Activated CD4-positive, alpha-beta T cell treated with anti-CD3 and anti-CD28 coated beads for 36 hours (primary cell): ENCODE measurements at regions not wholly inside any gene's neighbourhood (a gene's known extent, or its start where the extent isn't known, plus 50 kb on each side); places are given as distances from the start of the nearest gene placed in this dataset.

ENCODE experiments used
- ATAC-seq: fragments of 200-7000 bp; cut with Tn5 transposase; one replicate; pipeline ENCODE4 v1.10.0; 2021; ENCODE audit warnings: mild to moderate bottlenecking, moderate library complexity
- CTCF ChIA-PET: fragments of 350-600 bp; sonication (Branson Sonifier 250); formaldehyde crosslinking; loops from one replicate; lab custom pipeline; 2021; ENCODE audit warnings: antibody characterized with exemption; lab: Charles Lee
- POLR2A ChIA-PET: fragments of 350-600 bp; sonication (Branson Sonifier 250); formaldehyde crosslinking; loops from one replicate; lab custom pipeline; 2021; ENCODE audit warnings: antibody characterized with exemption, inconsistent platforms; lab: Charles Lee
- DNase-seq: peaks from one replicate; pipeline ENCODE4 v3.0.0-alpha.2; 2020
- H3K27ac Mint-ChIP-seq: one replicate; pipeline ENCODE4 v1.8.0; 2021; ENCODE audit warnings: mixed read lengths
- H3K27me3 Mint-ChIP-seq: one replicate; pipeline ENCODE4 v1.8.0; 2021; ENCODE audit warnings: mixed read lengths
- H3K36me3 Mint-ChIP-seq: one replicate; pipeline ENCODE4 v1.8.0; 2021; ENCODE audit warnings: low read depth, mixed read lengths
- H3K4me1 Mint-ChIP-seq: one replicate; pipeline ENCODE4 v1.8.0; 2021; ENCODE audit warnings: mixed read lengths
- H3K4me3 Mint-ChIP-seq: one replicate; pipeline ENCODE4 v1.8.0; 2021; ENCODE audit warnings: mild to moderate bottlenecking, moderate library complexity, mixed read lengths
- H3K9me3 Mint-ChIP-seq: one replicate; pipeline ENCODE4 v1.8.0; 2021; ENCODE audit warnings: low read depth, mixed read lengths
- intact Hi-C, 2 experiments: fragments of 100-400 bp; cut with DNase I in 1 of 2; cut with micrococcal nuclease in 1 of 2; formaldehyde crosslinking; loops; one replicate each; pipeline versions ENCODE4 v1.14.2 to v1.15.1; 2022 to 2024; cut with DNase I, micrococcal nuclease

DNA sequence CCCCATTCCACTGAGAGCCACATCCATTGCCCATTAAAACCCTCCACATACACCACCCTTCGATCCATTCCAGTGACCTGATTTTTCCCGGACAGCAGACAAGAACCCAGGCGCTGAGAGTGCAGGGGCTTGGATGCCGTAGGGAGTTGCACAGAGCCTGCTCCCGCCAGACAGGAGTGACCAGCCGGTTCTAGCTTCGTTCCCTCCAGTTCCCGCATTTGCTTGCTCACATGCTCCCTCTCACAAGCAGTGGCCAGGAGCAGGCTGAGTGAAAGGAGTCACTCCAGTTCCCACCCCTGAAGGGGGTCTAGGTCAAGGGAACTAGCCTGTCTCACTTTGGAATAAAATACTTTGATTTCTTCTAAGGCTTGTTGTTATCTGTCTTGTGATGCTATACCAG is 119.5 kb downstream of the SKIDA1 start:
- Mint-ChIP-seq H3K36me3 (no peaks in the 10 kb centered on the region), H3K27me3 (no peaks in the 10 kb centered on the region), H3K4me1 (peaks cover 18% of the 10 kb centered on the region), H3K9me3 (no peaks in the 10 kb centered on the region), H3K27ac (peak overlapping the region; percentile 59), H3K4me3 (no peak overlapping the region)
- ChIA-PET POLR2A (no interaction called here), CTCF (no interaction called here)
- DNase-seq = no peak
- no peak for ATAC-seq
- intact Hi-C loops = no loop called here

DNA sequence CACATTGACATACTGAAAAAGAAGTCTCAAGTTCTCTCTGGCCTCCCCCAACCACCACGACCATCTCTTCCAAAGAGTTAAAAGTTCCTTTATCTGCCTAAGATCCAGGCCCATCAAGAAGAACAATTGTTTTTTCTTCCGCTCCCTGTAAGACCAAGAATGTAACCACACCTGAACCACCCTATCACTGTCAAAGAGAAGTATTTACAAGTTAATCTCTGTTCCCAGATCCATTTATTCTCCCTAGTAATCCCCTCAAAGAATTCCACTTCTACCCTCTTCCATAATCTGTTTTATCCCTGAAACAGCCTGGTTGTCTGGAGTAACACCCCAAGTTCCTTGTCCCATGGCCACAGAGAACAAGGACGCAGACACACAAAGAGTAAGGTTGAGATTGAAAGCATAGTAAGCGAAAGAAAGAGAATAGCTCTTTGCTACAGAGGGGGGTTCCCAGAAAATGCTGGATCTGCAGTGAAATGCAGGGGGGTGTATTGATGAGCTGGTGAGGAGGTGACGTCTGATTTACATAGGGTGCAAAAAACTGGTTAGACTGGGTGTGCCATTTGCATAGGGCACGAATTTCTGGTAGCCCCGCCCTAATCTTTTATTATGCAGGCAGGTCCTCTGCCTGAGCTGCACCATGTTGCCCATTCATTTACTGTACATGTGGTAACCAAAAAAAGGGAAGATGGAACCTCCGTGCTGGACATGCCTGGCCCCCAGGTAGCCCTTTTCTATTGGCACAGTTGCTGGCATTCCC is 122.0 kb downstream of the SKIDA1 start:
- H3K27ac Mint-ChIP-seq = no peak overlapping the region
- no peaks in the 10 kb centered on the region for H3K36me3 Mint-ChIP-seq
- H3K27me3 Mint-ChIP-seq = no peaks in the 10 kb centered on the region
- peaks cover 20% of the 10 kb centered on the region for H3K4me1 Mint-ChIP-seq
- ChIA-PET CTCF (no interaction called here), POLR2A (no interaction called here)
- ATAC-seq (no peak), DNase-seq (no peak)
- H3K4me3 Mint-ChIP-seq = no peak overlapping the region
- intact Hi-C loops = no loop called here
- H3K9me3 Mint-ChIP-seq = no peaks in the 10 kb centered on the region

DNA sequence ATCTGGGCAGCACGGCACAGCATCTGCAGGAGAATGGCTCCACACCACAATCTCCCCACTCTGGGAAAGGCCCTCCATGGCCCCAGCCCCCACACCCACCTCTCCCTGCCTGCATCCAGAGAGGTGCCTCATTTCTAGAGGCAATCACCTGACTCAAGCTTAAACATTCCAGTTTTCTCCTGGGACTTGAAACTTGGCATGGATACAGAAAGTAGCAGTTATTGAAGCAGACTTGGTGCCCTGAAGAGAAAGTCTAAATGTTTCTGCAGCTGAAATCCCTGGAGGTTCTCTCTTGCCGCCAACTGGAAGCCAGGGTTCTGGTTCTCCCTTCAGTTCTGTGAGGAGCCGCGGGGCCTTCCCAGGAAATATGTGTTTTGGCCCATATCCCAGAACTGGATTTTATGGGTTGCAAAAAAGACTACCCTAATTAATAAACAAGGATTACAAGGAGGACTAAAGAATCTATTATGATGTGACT is 122.8 kb downstream of the SKIDA1 start:
- no peaks in the 10 kb centered on the region for H3K27me3 Mint-ChIP-seq

DNA sequence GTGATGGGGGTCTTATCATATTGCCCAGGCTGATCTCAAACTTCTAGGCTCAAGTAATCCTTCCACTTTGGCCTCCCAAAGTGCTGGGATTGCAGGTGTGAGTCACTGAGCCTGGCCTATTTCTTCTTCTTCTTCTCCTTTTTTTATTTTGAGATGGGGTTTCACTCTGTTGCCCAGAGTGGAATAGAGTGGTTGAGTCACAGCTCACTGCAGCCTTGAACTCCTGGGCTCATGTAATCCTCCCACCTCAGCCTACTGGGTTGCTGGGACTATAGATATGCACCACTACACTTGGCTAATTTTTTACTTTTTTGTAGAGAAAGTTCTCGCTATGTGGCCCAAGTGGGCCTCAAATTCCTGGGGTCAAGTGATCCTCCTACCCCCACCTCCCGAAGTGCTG is 124.3 kb downstream of the SKIDA1 start:
- H3K27ac Mint-ChIP-seq = no peak overlapping the region
- intact Hi-C loops = no loop called here
- peaks cover 8% of the 10 kb centered on the region for H3K4me1 Mint-ChIP-seq
- H3K36me3 Mint-ChIP-seq = no peaks in the 10 kb centered on the region
- ChIA-PET POLR2A (interaction anchor here (0.7 kb wide), 1 partner anchor 28 kb away, joined by 3 read pairs; no protein-coding TSS in a partner anchor), CTCF (no interaction called here)
- no peaks in the 10 kb centered on the region for H3K27me3 Mint-ChIP-seq
- H3K4me3 Mint-ChIP-seq = no peak overlapping the region
- ATAC-seq (no peak), DNase-seq (no peak)
- H3K9me3 Mint-ChIP-seq = no peaks in the 10 kb centered on the region

More for the DNA sequence above, 122.8 kb downstream of the SKIDA1 start:
- ATAC-seq = no peak
- Mint-ChIP-seq H3K27ac (no peak overlapping the region), H3K4me1 (peaks cover 20% of the 10 kb centered on the region), H3K36me3 (no peaks in the 10 kb centered on the region), H3K9me3 (no peaks in the 10 kb centered on the region), H3K4me3 (no peak overlapping the region)
- intact Hi-C loops = no loop called here
- POLR2A ChIA-PET = no interaction called here
- CTCF ChIA-PET = no interaction called here
- DNase-seq = no peak

DNA sequence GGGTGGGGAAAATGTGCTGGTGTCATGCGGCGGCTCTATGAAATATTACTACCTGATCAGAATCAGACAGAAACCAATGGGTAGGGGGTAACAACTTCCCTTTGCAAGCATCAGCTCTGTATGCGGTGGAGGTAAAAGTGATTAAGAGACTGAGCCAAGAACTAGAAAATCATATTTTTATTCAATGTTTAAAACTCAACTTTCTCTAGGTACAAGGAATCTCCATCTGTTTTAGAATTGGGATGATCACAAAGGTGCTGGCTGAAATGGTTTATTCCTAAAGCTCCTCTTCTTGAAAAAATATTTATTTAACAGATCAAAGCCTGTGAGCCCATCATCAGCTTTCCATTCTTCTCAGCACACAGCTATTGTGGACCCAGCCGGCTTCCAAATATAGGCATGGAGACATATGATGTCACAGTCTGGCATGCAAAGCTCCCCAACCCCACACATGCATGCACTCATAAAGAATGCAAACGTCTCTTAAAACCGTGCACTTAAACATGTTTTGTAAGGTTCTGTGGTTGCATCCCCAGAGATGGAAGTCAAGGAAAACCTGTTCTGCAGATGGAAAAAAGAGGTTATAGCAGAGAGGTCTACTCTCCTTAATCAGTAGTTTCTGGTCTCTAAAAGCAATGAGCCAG is 126.0 kb downstream of the SKIDA1 start:
- Mint-ChIP-seq H3K27ac (no peak overlapping the region), H3K36me3 (no peaks in the 10 kb centered on the region), H3K4me3 (no peak overlapping the region), H3K27me3 (no peaks in the 10 kb centered on the region), H3K4me1 (peaks cover 2% of the 10 kb centered on the region), H3K9me3 (peaks cover 3% of the 10 kb centered on the region)
- intact Hi-C loops = no loop called here
- CTCF ChIA-PET = interaction anchor here (0.5 kb wide), 2 partner anchors 53 to 1539 kb away, joined by 3 read pairs; no protein-coding TSS in a partner anchor
- ATAC-seq (no peak), DNase-seq (no peak)
- POLR2A ChIA-PET = no interaction called here

DNA sequence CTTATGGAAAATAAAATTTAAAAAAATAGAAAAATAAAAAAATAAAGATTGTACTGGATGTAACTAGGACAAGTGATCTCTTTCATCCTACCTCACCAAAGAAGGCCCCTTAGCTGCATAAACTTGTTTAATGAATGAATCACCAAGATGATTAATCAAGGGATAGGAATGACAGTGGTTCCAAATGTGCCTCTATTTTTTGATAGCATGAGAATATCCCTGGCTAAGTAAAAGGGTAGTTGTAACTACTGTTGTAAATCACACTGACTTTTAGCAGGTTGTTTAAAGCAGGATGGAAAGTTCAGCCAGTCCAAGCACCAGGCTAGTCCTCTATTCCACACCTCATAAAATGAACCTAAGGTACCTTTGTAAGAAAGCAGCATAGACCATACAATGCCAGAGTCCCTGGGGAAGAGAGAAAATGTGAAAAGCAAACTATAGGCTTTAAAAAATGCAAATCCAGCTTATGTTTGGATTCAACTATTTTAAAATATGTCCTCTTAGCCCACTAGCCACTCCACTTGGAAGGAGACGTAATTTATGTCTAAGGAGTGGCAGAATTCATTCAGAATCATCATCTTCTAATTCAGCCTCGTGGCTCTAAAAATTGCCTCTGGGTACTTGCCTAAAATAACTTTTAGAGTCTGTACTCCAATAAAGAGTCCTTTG is 126.8 kb downstream of the SKIDA1 start:
- H3K36me3 Mint-ChIP-seq = no peaks in the 10 kb centered on the region
- no peak overlapping the region for H3K4me3 Mint-ChIP-seq
- intact Hi-C loops = no loop called here
- H3K27me3 Mint-ChIP-seq = no peaks in the 10 kb centered on the region
- H3K9me3 Mint-ChIP-seq = peaks cover 3% of the 10 kb centered on the region
- ChIA-PET POLR2A (no interaction called here), CTCF (no interaction called here)
- no peak overlapping the region for H3K27ac Mint-ChIP-seq
- DNase-seq (no peak), ATAC-seq (no peak)
- H3K4me1 Mint-ChIP-seq = peaks cover 2% of the 10 kb centered on the region

DNA sequence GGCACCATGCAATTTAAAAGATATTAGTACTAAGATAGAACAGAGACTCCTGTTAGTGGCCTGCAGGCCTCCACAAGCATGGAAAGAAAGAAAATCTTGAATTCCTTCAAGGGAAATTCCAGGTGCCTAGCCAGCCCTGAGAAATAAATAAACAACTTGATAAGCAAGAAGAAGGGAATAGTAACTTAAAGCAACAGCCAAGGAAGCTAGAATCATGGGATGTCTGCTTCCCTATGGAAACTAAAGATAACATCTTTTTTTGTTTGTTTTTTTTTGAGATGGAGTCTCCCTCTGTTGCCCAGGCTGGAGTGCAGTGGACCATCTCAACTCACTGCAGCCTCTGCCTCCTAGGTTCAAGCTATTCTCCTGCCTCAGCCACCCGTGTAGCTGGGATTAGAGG is 128.6 kb downstream of the SKIDA1 start:
- Mint-ChIP-seq H3K4me3 (no peak overlapping the region), H3K4me1 (peaks cover 2% of the 10 kb centered on the region), H3K9me3 (peaks cover 3% of the 10 kb centered on the region), H3K27ac (no peak overlapping the region), H3K36me3 (no peaks in the 10 kb centered on the region), H3K27me3 (no peaks in the 10 kb centered on the region)
- no peak for ATAC-seq
- no peak for DNase-seq
- intact Hi-C loops = no loop called here
- ChIA-PET POLR2A (no interaction called here), CTCF (no interaction called here)

DNA sequence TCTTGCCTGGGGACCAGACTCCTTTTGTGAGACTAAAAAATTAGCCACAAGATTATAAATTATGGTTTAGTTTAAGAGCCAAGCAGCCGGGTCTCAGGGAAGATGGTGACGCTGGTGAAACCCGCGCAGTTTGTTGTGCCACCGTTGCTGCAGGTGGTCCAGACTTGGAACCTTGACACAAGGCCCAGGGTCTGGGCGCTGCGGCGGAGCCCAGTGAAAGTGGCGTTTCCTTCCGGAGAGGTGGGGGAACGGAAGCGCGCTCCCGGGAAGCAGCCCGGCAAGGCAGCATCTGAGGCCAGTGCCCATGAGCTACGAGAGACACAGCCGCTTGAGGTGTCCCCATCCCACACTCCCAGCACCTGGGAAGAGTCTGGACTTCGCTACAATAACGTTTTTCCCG is 131.6 kb downstream of the SKIDA1 start:
- H3K27me3 Mint-ChIP-seq = peaks cover 6% of the 10 kb centered on the region
- ATAC-seq (no peak), DNase-seq (no peak)
- CTCF ChIA-PET = no interaction called here
- no peaks in the 10 kb centered on the region for H3K36me3 Mint-ChIP-seq
- H3K4me1 Mint-ChIP-seq = peaks cover 2% of the 10 kb centered on the region
- no peak overlapping the region for H3K4me3 Mint-ChIP-seq
- intact Hi-C loops = no loop called here
- H3K27ac Mint-ChIP-seq = no peak overlapping the region
- H3K9me3 Mint-ChIP-seq = peaks cover 3% of the 10 kb centered on the region
- POLR2A ChIA-PET = no interaction called here

DNA sequence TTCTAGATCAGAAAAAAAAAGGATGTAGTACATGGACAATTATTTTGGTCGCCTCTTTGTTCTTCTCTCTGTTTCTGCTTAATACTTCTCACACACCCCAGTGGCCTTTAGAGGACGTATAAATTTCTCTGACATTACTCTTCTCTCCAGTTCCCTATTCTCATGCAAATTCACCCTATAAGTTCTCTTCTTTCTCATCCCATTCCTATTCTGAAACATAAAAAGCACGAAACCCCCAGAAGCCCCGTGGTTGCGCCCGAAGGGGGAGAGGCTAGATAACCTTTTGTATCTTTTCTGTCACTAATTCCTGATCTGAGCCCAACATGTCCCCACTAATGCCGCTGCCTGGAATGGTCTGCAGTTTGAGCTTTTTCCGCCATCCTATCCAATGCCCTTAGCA is 136.9 kb downstream of the SKIDA1 start:
- H3K4me1 Mint-ChIP-seq = no peaks in the 10 kb centered on the region
- POLR2A ChIA-PET = no interaction called here
- DNase-seq (no peak), ATAC-seq (no peak)
- no peak overlapping the region for H3K27ac Mint-ChIP-seq
- no peaks in the 10 kb centered on the region for H3K9me3 Mint-ChIP-seq
- peaks cover 6% of the 10 kb centered on the region for H3K27me3 Mint-ChIP-seq
- no peaks in the 10 kb centered on the region for H3K36me3 Mint-ChIP-seq
- intact Hi-C loops = no loop called here
- CTCF ChIA-PET = interaction anchor here (0.6 kb wide), 1 partner anchor 1140 kb away, joined by 3 read pairs; no protein-coding TSS in a partner anchor
- no peak overlapping the region for H3K4me3 Mint-ChIP-seq

DNA sequence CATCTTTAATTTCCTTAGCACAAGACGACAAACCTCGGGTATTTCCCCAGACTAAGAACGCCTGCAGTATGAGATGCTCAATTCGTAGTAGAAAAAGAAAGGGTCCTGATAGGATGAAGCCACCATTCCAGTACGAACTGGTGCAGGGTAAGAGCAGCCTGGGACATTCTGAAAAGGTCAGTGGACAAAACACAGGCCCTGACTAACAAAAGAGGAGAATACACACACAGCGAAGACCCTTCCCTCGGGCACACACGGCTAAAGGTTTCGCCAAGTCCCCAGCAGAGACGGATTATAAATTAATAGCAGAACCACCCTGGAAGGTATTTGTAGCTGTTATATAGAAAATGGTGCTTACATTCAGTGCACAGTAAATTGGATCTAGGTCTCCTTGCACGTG is 137.6 kb downstream of the SKIDA1 start:
- Mint-ChIP-seq H3K4me1 (no peaks in the 10 kb centered on the region), H3K27ac (no peak overlapping the region), H3K36me3 (no peaks in the 10 kb centered on the region), H3K9me3 (no peaks in the 10 kb centered on the region), H3K4me3 (no peak overlapping the region), H3K27me3 (peaks cover 6% of the 10 kb centered on the region)
- CTCF ChIA-PET = no interaction called here
- POLR2A ChIA-PET = no interaction called here
- ATAC-seq = no peak
- intact Hi-C loops = no loop called here
- no peak for DNase-seq

DNA sequence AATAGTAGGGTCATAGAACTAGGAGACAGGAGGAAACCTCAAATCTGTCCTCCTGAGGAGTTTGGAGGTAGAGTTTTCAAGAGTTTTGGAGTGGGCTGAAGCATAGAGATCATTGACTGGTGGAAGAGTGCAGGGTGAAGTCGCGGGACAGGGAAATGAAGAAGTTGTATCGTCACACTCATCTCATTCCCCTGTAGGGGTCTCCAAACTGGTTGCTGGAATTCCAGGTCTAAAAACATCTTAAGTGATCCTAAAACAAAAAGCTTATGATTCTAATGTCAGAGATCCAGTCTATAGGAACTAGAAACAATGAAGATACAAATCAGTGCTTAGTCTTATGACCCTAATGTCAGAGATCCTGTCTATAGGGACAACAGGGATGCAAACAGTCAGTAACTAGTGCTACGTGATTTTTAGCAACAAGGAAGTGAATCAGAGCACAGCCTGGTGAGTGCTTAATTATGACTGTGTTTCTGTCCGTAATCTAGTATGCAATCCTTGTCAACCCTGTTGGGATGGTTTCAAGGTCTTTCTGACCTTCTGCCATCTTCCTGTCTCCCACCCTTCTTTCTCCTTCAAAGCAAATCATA is 139.4 kb downstream of the SKIDA1 start:
- CTCF ChIA-PET = interaction anchor here (0.5 kb wide), 1 partner anchor 28 kb away, joined by 3 read pairs; no protein-coding TSS in a partner anchor
- no peak overlapping the region for H3K4me3 Mint-ChIP-seq
- H3K9me3 Mint-ChIP-seq = no peaks in the 10 kb centered on the region
- intact Hi-C loops = no loop called here
- no peaks in the 10 kb centered on the region for H3K4me1 Mint-ChIP-seq
- no peak overlapping the region for H3K27ac Mint-ChIP-seq
- H3K36me3 Mint-ChIP-seq = no peaks in the 10 kb centered on the region
- POLR2A ChIA-PET = no interaction called here
- peaks cover 6% of the 10 kb centered on the region for H3K27me3 Mint-ChIP-seq
- ATAC-seq (no peak), DNase-seq (no peak)
